IMR-90 (cell line): ENCODE measurements at regions not wholly inside any gene's neighbourhood (a gene's known extent, or its start where the extent isn't known, plus 50 kb on each side); places are given as distances from the start of the nearest gene placed in this dataset.

ENCODE experiments used
- ATAC-seq: fragments of 200-7000 bp; cut with Tn5 transposase; 2 replicates; pipeline ENCODE4 v1.9.1; 2020; ENCODE audit warnings: low read depth, mild to moderate bottlenecking, moderate library complexity
- BruUV-seq: library from RNA; stranded (reverse); fragments of 400-500 nt; replicated peaks from 2 replicates; lab custom pipeline; 2021; lab: Mats Ljungman, UMichigan
- CTCF ChIA-PET: fragments of 300-600 bp; formaldehyde crosslinking; extraction: SDS; loops from one replicate; lab custom pipeline; 2021; ENCODE audit warnings: antibody characterized with exemption; lab: Yijun Ruan, JAX
- POLR2A ChIA-PET: fragments of 300-600 bp; sonication (Branson Sonifier 250); formaldehyde crosslinking; loops from one replicate; lab custom pipeline; 2022; ENCODE audit warnings: antibody characterized with exemption; ENCODE audit not compliant: unreplicated experiment; lab: Charles Lee
- DNase-seq: peaks from one replicate; pipeline ENCODE4 v3.0.0; 2013
- H2AFZ ChIP-seq: replicated peaks from 2 replicates; pipeline ENCODE3; 2013; ENCODE audit warnings: low read length, mild to moderate bottlenecking; ENCODE audit not compliant: poor library complexity
- H2AK5ac ChIP-seq: 2 replicates; pipeline ENCODE4 v1.6.1; 2013; ENCODE audit warnings: low read depth, low read length, inconsistent platforms
- H2AK9ac ChIP-seq: replicated peaks from 2 replicates; pipeline ENCODE3; 2013; ENCODE audit warnings: mild to moderate bottlenecking, low read depth, low read length, moderate library complexity; ENCODE audit not compliant: poor library complexity
- H2BK120ac ChIP-seq: 2 replicates; pipeline ENCODE4 v1.6.1; 2013; ENCODE audit warnings: low read depth, low read length, inconsistent platforms
- H2BK15ac ChIP-seq: 3 replicates; pipeline ENCODE4 v1.6.1; 2013; ENCODE audit warnings: low read depth, low read length, inconsistent platforms
- H2BK20ac ChIP-seq: 2 replicates; pipeline ENCODE4 v1.6.1; 2013; ENCODE audit warnings: low read depth, mild to moderate bottlenecking, inconsistent platforms, low read length, moderate library complexity
- H2BK5ac ChIP-seq: 2 replicates; pipeline ENCODE4 v1.6.1; 2013; ENCODE audit warnings: mild to moderate bottlenecking, low read depth, low read length, inconsistent platforms; ENCODE audit not compliant: poor library complexity, severe bottlenecking
- H3K14ac ChIP-seq: replicated peaks from 2 replicates; pipeline ENCODE4 v1.6.1; 2013; ENCODE audit warnings: low read depth, low read length, inconsistent platforms
- H3K18ac ChIP-seq: 2 replicates; pipeline ENCODE4 v1.6.1; 2013; ENCODE audit warnings: low read depth, low read length, control low read depth
- H3K23ac ChIP-seq: 2 replicates; pipeline ENCODE4 v1.6.1; 2013; ENCODE audit warnings: low read depth, low read length, inconsistent platforms
- H3K27ac ChIP-seq: 2 replicates; pipeline ENCODE4 v1.5.1; 2013; ENCODE audit warnings: mild to moderate bottlenecking, control low read depth, low read length; ENCODE audit not compliant: insufficient read depth
- H3K27me3 ChIP-seq: 2 replicates; pipeline ENCODE4 v1.6.1; 2013; ENCODE audit warnings: low read length; ENCODE audit not compliant: control insufficient read depth, insufficient read depth
- H3K36me3 ChIP-seq: 2 replicates; pipeline ENCODE4 v1.6.1; 2013; ENCODE audit warnings: low read length, mixed read lengths; ENCODE audit not compliant: control insufficient read depth, insufficient read depth
- H3K4ac ChIP-seq: 2 replicates; pipeline ENCODE4 v1.6.1; 2013; ENCODE audit warnings: low read depth, low read length, inconsistent platforms
- H3K4me1 ChIP-seq: 2 replicates; pipeline ENCODE4 v1.6.1; 2013; ENCODE audit warnings: low read length, mixed read lengths; ENCODE audit not compliant: control insufficient read depth, insufficient read depth
- H3K4me2 ChIP-seq: 2 replicates; pipeline ENCODE4 v1.6.1; 2013; ENCODE audit warnings: low read depth, mild to moderate bottlenecking, control low read depth, low read length, moderate library complexity
- H3K4me3 ChIP-seq: 2 replicates; pipeline ENCODE4 v1.5.1; 2013; ENCODE audit warnings: low read depth, mild to moderate bottlenecking, control low read depth, low read length, moderate library complexity; ENCODE audit not compliant: insufficient read depth
- H3K56ac ChIP-seq: 2 replicates; pipeline ENCODE4 v1.6.1; 2013; ENCODE audit warnings: low read length, inconsistent platforms; ENCODE audit not compliant: insufficient read depth; ENCODE audit errors: extremely low read depth
- H3K79me1 ChIP-seq, 2 experiments: 2 replicates each; pipeline ENCODE4 v1.6.1; 2013; ENCODE audit warnings: low read length in 2 of 2, inconsistent platforms in 1 of 2, low read depth in 1 of 2
- H3K9ac ChIP-seq: 2 replicates; pipeline ENCODE4 v1.6.1; 2013; ENCODE audit warnings: low read depth, low read length, control low read depth
- H3K9me1 ChIP-seq: 2 replicates; pipeline ENCODE4 v1.6.1; 2013; ENCODE audit warnings: low read length, inconsistent platforms; ENCODE audit not compliant: insufficient read depth
- H3K9me3 ChIP-seq: 2 replicates; pipeline ENCODE4 v1.6.1; 2013; ENCODE audit warnings: low read length; ENCODE audit not compliant: control insufficient read depth, insufficient read depth
- H4K20me1 ChIP-seq: 2 replicates; pipeline ENCODE4 v1.6.1; 2013; ENCODE audit warnings: low read length, inconsistent platforms; ENCODE audit not compliant: insufficient read depth
- H4K5ac ChIP-seq: 2 replicates; pipeline ENCODE4 v1.6.1; 2013; ENCODE audit warnings: mild to moderate bottlenecking, low read depth, low read length, control low read depth
- H4K8ac ChIP-seq, 2 experiments: 2 replicates each; pipeline ENCODE4 v1.6.1; 2013; ENCODE audit warnings: low read depth in 2 of 2, low read length in 2 of 2, control low read depth in 1 of 2, inconsistent platforms in 1 of 2
- H4K91ac ChIP-seq: 2 replicates; pipeline ENCODE4 v1.6.1; 2013; ENCODE audit warnings: low read depth, low read length, inconsistent platforms; ENCODE audit not compliant: insufficient read depth
- BHLHE40 ChIP-seq: fragments of 150-350 bp; IDR thresholded peaks from 2 replicates; pipeline ENCODE4 v1.6.1; 2016; ENCODE audit warnings: mild to moderate bottlenecking, low read depth, low read length
- CEBPB ChIP-seq: IDR thresholded peaks from 2 replicates; pipeline ENCODE4 v1.6.1; 2012; ENCODE audit warnings: low read depth, low read length, improper control_type of control experiment
- CTCF ChIP-seq: conservative IDR thresholded peaks from 2 replicates; pipeline ENCODE4 v1.5.1; 2012; ENCODE audit warnings: mild to moderate bottlenecking, low read depth, low read length, improper control_type of control experiment
- FOS ChIP-seq: fragments of 150-350 bp; IDR thresholded peaks from 2 replicates; pipeline ENCODE4 v1.6.1; 2016; ENCODE audit warnings: low read depth, low read length
- MAFK ChIP-seq: IDR thresholded peaks from 2 replicates; pipeline ENCODE4 v1.6.1; 2012; ENCODE audit warnings: low read depth, low read length, improper control_type of control experiment
- MAZ ChIP-seq: IDR thresholded peaks from 2 replicates; pipeline ENCODE4 v1.6.1; 2012; ENCODE audit warnings: low read depth, mild to moderate bottlenecking, low read length, improper control_type of control experiment, moderate library complexity, borderline replicate concordance
- MXI1 ChIP-seq: IDR thresholded peaks from 2 replicates; pipeline ENCODE4 v1.6.1; 2012; ENCODE audit warnings: low read depth, mild to moderate bottlenecking, low read length, moderate library complexity, borderline replicate concordance
- NFE2L2 ChIP-seq: fragments of 150-350 bp; IDR thresholded peaks from 2 replicates; pipeline ENCODE4 v1.6.1; 2016; ENCODE audit warnings: low read depth, mild to moderate bottlenecking, low read length
- POLR2A ChIP-seq: IDR thresholded peaks from 2 replicates; pipeline ENCODE4 v1.6.1; 2012; ENCODE audit warnings: mild to moderate bottlenecking, low read depth, low read length
- RAD21 ChIP-seq: IDR thresholded peaks from 2 replicates; pipeline ENCODE4 v1.6.1; 2012; ENCODE audit warnings: low read length, improper control_type of control experiment
- RCOR1 ChIP-seq: IDR thresholded peaks from 2 replicates; pipeline ENCODE4 v1.6.1; 2012; ENCODE audit warnings: mild to moderate bottlenecking, low read length, improper control_type of control experiment; ENCODE audit not compliant: insufficient replicate concordance
- RFX5 ChIP-seq: IDR thresholded peaks from 2 replicates; pipeline ENCODE4 v1.8.0; 2012; ENCODE audit warnings: low read depth, mild to moderate bottlenecking, low read length, moderate library complexity
- WGBS, 2 experiments: methylation state at CpG; one replicate each; pipeline versions ENCODE4 v1.1.5 to v1.1.7; 2013; ENCODE audit warnings: missing lambda C conversion rate in 2 of 2; ENCODE audit not compliant: insufficient read length in 1 of 2; ENCODE audit errors: extremely low coverage in 2 of 2; 5-methylcytosine and 5-hydroxymethylcytosine counted together
- dilution Hi-C: fragments of 300-500 bp; cut with HindIII; formaldehyde crosslinking; loops from one replicate; pipeline ENCODE4 v1.14.3; 2018; ENCODE audit warnings: low sequenced_read_pairs; ENCODE audit not compliant: unreplicated experiment
- in situ Hi-C: fragments of 300-500 bp; cut with MboI; formaldehyde crosslinking; loops from 3 replicates; pipeline ENCODE4 v1.14.3; 2019; ENCODE audit warnings: low sequenced_read_pairs, inconsistent platforms, mixed read lengths
- intact Hi-C: fragments of 100-400 bp; cut with micrococcal nuclease; formaldehyde crosslinking; loops from 2 replicates; pipeline ENCODE4 v1.10.0; 2022
- TF ChIP-seq, protein P1 (sequence below): fragments of 150-350 bp; IDR thresholded peaks from 2 replicates; pipeline ENCODE4 v1.6.1; 2017; ENCODE audit warnings: mild to moderate bottlenecking, antibody characterized with exemption, low read length, low read depth

GRCh38 chr14:85466678-85467077 lies 63.3 kb upstream of the FLRT2 start:
- dilution Hi-C loops (no loop called here), intact Hi-C loops (no loop called here), in situ Hi-C loops (no loop called here)
- H2AFZ ChIP-seq = no peak overlapping the region
- H3K23ac ChIP-seq = no peak overlapping the region
- H2AK5ac ChIP-seq = no peak overlapping the region
- no peak overlapping the region for H4K5ac ChIP-seq
- H3K27ac ChIP-seq = no peak overlapping the region
- peaks cover 1% of the 10 kb centered on the region; the same call in 1 of the 2 replicates for H3K4me1 ChIP-seq
- no peak overlapping the region for H2BK15ac ChIP-seq
- WGBS, 2 experiments = 49% methylated on average over 2 of the region's 3 CpGs; no CpG with 5 or more reads in 1 of the 2 experiments
- H2AK9ac ChIP-seq = no peak overlapping the region
- no TSS peak for BruUV-seq
- ATAC-seq (no peak), DNase-seq (peak; percentile 45)
- no peaks in the 10 kb centered on the region for H3K27me3 ChIP-seq
- H3K4me3 ChIP-seq = no peak overlapping the region
- H3K14ac ChIP-seq = no peak overlapping the region
- no peak overlapping the region for H2BK120ac ChIP-seq
- H3K9ac ChIP-seq = no peak overlapping the region
- no peak overlapping the region for H4K91ac ChIP-seq
- no peak overlapping the region for H3K4me2 ChIP-seq
- no peak overlapping the region for H3K56ac ChIP-seq
- no peak overlapping the region for H3K18ac ChIP-seq
- ChIA-PET CTCF (no interaction called here), POLR2A (no interaction called here)
- H4K8ac ChIP-seq = no peak overlapping the region
- no peak for TF ChIP-seq CEBPB
- no peak for TF ChIP-seq FOS
- TF ChIP-seq BHLHE40 = no peak
- TF ChIP-seq, protein P1, sequence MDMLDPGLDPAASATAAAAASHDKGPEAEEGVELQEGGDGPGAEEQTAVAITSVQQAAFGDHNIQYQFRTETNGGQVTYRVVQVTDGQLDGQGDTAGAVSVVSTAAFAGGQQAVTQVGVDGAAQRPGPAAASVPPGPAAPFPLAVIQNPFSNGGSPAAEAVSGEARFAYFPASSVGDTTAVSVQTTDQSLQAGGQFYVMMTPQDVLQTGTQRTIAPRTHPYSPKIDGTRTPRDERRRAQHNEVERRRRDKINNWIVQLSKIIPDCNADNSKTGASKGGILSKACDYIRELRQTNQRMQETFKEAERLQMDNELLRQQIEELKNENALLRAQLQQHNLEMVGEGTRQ = no peak
- no peak for TF ChIP-seq POLR2A
- no peak for TF ChIP-seq MAFK
- TF ChIP-seq NFE2L2 = no peak
- no peak for TF ChIP-seq RFX5
- no peak for TF ChIP-seq RAD21
- no peak for TF ChIP-seq MAZ
- no peak for TF ChIP-seq MXI1
- TF ChIP-seq CTCF = no peak
- TF ChIP-seq RCOR1 = no peak
- no peaks in the 10 kb centered on the region for H3K9me3 ChIP-seq
- H3K9me1 ChIP-seq = 0 out of 2 replicates have a peak, but pooled peaks cover 2% of the 10 kb centered on the region
- no peak overlapping the region for H2BK20ac ChIP-seq
- no peaks in the 10 kb centered on the region for H3K79me1 ChIP-seq
- no peaks in the 10 kb centered on the region for H4K20me1 ChIP-seq
- H3K36me3 ChIP-seq = no peaks in the 10 kb centered on the region
- no peak overlapping the region for H3K4ac ChIP-seq
- H2BK5ac ChIP-seq = no peak overlapping the region
